C4-2B (cell line): ENCODE measurements at regions not wholly inside any gene's neighbourhood (a gene's known extent, or its start where the extent isn't known, plus 50 kb on each side); places are given as distances from the start of the nearest gene placed in this dataset.

ENCODE experiments used
- ZFX ChIP-seq: fragments of 450-650 bp; IDR thresholded peaks from 2 replicates; pipeline ENCODE4 v1.6.1; 2017
- TF ChIP-seq, protein P1 (sequence below): fragments of 450-650 bp; conservative IDR thresholded peaks from 2 replicates; pipeline ENCODE4 v1.5.1; 2017; ENCODE audit warnings: mild to moderate bottlenecking

- TF ChIP-seq, protein P1, sequence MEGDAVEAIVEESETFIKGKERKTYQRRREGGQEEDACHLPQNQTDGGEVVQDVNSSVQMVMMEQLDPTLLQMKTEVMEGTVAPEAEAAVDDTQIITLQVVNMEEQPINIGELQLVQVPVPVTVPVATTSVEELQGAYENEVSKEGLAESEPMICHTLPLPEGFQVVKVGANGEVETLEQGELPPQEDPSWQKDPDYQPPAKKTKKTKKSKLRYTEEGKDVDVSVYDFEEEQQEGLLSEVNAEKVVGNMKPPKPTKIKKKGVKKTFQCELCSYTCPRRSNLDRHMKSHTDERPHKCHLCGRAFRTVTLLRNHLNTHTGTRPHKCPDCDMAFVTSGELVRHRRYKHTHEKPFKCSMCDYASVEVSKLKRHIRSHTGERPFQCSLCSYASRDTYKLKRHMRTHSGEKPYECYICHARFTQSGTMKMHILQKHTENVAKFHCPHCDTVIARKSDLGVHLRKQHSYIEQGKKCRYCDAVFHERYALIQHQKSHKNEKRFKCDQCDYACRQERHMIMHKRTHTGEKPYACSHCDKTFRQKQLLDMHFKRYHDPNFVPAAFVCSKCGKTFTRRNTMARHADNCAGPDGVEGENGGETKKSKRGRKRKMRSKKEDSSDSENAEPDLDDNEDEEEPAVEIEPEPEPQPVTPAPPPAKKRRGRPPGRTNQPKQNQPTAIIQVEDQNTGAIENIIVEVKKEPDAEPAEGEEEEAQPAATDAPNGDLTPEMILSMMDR, result no peak
- TF ChIP-seq ZFX, result no peak
Measured at GRCh38 chr1:209094384-209094783, 489.1 kb upstream of the CAMK1G start.
